ENCODE measurements at regions not wholly inside any gene's neighbourhood (a gene's known extent, or its start where the extent isn't known, plus 50 kb on each side); places are given as distances from the start of the nearest gene placed in this dataset.
A peak's percentile ranks its signal among the peaks of the same experiment; 100 is the strongest.

- Histone ChIP-seq H3K36me3 (replicated peaks in 1 of 2; ENCODE audit: control insufficient read depth in 1 of 2, insufficient read depth in 2 of 2, low read length in 2 of 2) (no peaks in the 10 kb centered on the region), H3K9ac (ENCODE audit: insufficient read depth, low read depth, low read length) (no peak overlapping the region), H3K27me3 (ENCODE audit: control insufficient read depth in 1 of 2, insufficient read depth in 2 of 2, low read length in 2 of 2) (peaks cover 32 to 86% of the 10 kb centered on the region in 2 experiments), H3K79me2 (ENCODE audit: insufficient read depth, low read length) (no peaks in the 10 kb centered on the region), H3K4me2 (ENCODE audit: low read depth, low read length) (no peak overlapping the region), H3K4me3 (replicated peaks in 1 of 3; ENCODE audit: insufficient read depth in 1 of 3, low read depth in 2 of 3, low read length in 3 of 3) (no peak overlapping the region), H2AFZ (ENCODE audit: low read length) (no peak overlapping the region), H3K9me3 (ENCODE audit: low read length) (no peaks in the 10 kb centered on the region), H3K27ac (ENCODE audit: extremely low read length, insufficient read depth, low read length) (no peak overlapping the region), H3K4me1 (ENCODE audit: insufficient read depth, low read length) (no peaks in the 10 kb centered on the region), H4K20me1 (ENCODE audit: insufficient read depth, low read length) (peaks cover 3% of the 10 kb centered on the region; the same call in 1 of the 2 replicates)
- WGBS (ENCODE audit: low lambda C conversion rate), result 38% methylated on average over 23 of the region's 25 CpGs
- in situ Hi-C loops (cut with HindIII; ENCODE audit: extremely low pct_ligation_motif_present, low pct_unique_long_range_greater_than_20kb) (no loop called here), intact Hi-C loops (cut with micrococcal nuclease; ENCODE audit: unreplicated experiment) (no loop called here)
- ChIA-PET CTCF (ENCODE audit: low intra/inter-chr PET ratio, low total read pairs) (no interaction called here), POLR2A (no interaction called here)
- no TSS peak for BruUV-seq (replicated peaks)
- ATAC-seq, result peak; percentile 7; the same call in 2 of the 3 replicates
- FAIRE-seq, result no peak
- TF ChIP-seq ZNF350 (CRISPR knock-in tag; IDR thresholded peaks at IDR 0.05; ENCODE audit: borderline replicate concordance, low read depth) (0 out of 2 replicates have a peak, but pooled peaks have one; percentile 19), NFE2L1 (CRISPR knock-in tag; IDR thresholded peaks at IDR 0.05; ENCODE audit: borderline replicate concordance) (0 out of 2 replicates have a peak, but pooled peaks have one; percentile 26), KLF16 (CRISPR knock-in tag; IDR thresholded peaks at IDR 0.05) (no peak), CTCF (CRISPR knock-in tag; IDR thresholded peaks at IDR 0.05) (0 out of 2 replicates have a peak, but pooled peaks have one; percentile 9), STAT5B (CRISPR knock-in tag; IDR thresholded peaks at IDR 0.05) (no peak)
- no peak for DNase-seq (ENCODE audit: low spot score)
Measured at GRCh38 chr20:62567246-62568044, 74.9 kb upstream of the SLCO4A1 start.

GRCh38 chr20:62568045-62568389, 74.3 kb upstream of the SLCO4A1 start:
- ChIA-PET POLR2A (no interaction called here), CTCF (ENCODE audit: low intra/inter-chr PET ratio, low total read pairs) (no interaction called here)
- no peak overlapping the region for H3K27ac ChIP-seq (ENCODE audit: extremely low read length, insufficient read depth, low read length)
- no peak for TF ChIP-seq SMAD9 (CRISPR knock-in tag; IDR thresholded peaks at IDR 0.05)
- no peak for TF ChIP-seq BCLAF1 (IDR thresholded peaks at IDR 0.05)
- TF ChIP-seq HNRNPL (IDR thresholded peaks at IDR 0.05; ENCODE audit: low read depth, low read length), result peak; percentile 78; the same call in 1 of the 2 replicates
- TF ChIP-seq ZNF317 (CRISPR knock-in tag; IDR thresholded peaks at IDR 0.05), result no peak
- peak; percentile 96 for TF ChIP-seq ZNF768 (CRISPR knock-in tag; IDR thresholded peaks at IDR 0.05)
- no peaks in the 10 kb centered on the region for H3K4me1 ChIP-seq (ENCODE audit: insufficient read depth, low read length)
- no peaks in the 10 kb centered on the region for H3K79me2 ChIP-seq (ENCODE audit: insufficient read depth, low read length)
- no peak overlapping the region for H3K9ac ChIP-seq (ENCODE audit: insufficient read depth, low read depth, low read length)
- WGBS (ENCODE audit: low lambda C conversion rate), result 21% methylated on average over 8 of the region's 8 CpGs
- H3K27me3 ChIP-seq (ENCODE audit: control insufficient read depth in 1 of 2, insufficient read depth in 2 of 2, low read length in 2 of 2), result peaks cover 28 to 86% of the 10 kb centered on the region in 2 experiments
- no peak for DNase-seq (ENCODE audit: low spot score)
- in situ Hi-C loops (cut with HindIII; ENCODE audit: extremely low pct_ligation_motif_present, low pct_unique_long_range_greater_than_20kb), result no loop called here
- H3K4me3 ChIP-seq (replicated peaks in 1 of 3; ENCODE audit: insufficient read depth in 1 of 3, low read depth in 2 of 3, low read length in 3 of 3), result no peak overlapping the region
- H2AFZ ChIP-seq (ENCODE audit: low read length), result no peak overlapping the region
- H3K9me3 ChIP-seq (ENCODE audit: low read length), result no peaks in the 10 kb centered on the region
- FAIRE-seq, result no peak
- intact Hi-C loops (cut with micrococcal nuclease; ENCODE audit: unreplicated experiment), result no loop called here
- BruUV-seq (replicated peaks), result no TSS peak
- no peak overlapping the region for H3K4me2 ChIP-seq (ENCODE audit: low read depth, low read length)
- no peaks in the 10 kb centered on the region; the same call in 1 of the 2 replicates for H4K20me1 ChIP-seq (ENCODE audit: insufficient read depth, low read length)
- ATAC-seq, result no peak
- H3K36me3 ChIP-seq (replicated peaks in 1 of 2; ENCODE audit: control insufficient read depth in 1 of 2, insufficient read depth in 2 of 2, low read length in 2 of 2), result no peaks in the 10 kb centered on the region

Measured in HepG2 (cell line).